CD4-positive, alpha-beta T cell treated with Interleukin-12 subunit alpha and Interleukin-12 subunit beta, for 1 hour (primary cell): ENCODE measurements at regions not wholly inside any gene's neighbourhood (a gene's known extent, or its start where the extent isn't known, plus 50 kb on each side); places are given as distances from the start of the nearest gene placed in this dataset.
"Not testable (repeated sequence)": the region's sequence is repeated elsewhere in the genome, so short reads cannot be mapped to it uniquely, and the experiment has no call there.

Experiments
- DNase-seq: peaks from one replicate; pipeline ENCODE4 v3.0.0-alpha.2; 2020

- DNase-seq, result no peak
Observed at GRCh38 chr11:38700111-38700510, 2102.1 kb upstream of the RAG2 start.

GRCh38 chr11:38693306-38693705 lies 2095.3 kb upstream of the RAG2 start:
- DNase-seq, result no peak

GRCh38 chr11:38690211-38690610 lies 2092.2 kb upstream of the RAG2 start:
- DNase-seq, result not testable (repeated sequence)

- DNase-seq, result no peak
Observed at GRCh38 chr11:38687008-38687407, 2089.0 kb upstream of the RAG2 start.

GRCh38 chr11:38683484-38683883 lies 2085.4 kb upstream of the RAG2 start:
- no peak for DNase-seq

GRCh38 chr11:38680746-38681145 lies 2082.7 kb upstream of the RAG2 start:
- no peak for DNase-seq

- DNase-seq, result no peak
Observed at GRCh38 chr11:38680166-38680565, 2082.1 kb upstream of the RAG2 start.

GRCh38 chr11:38672445-38672844 lies 2074.4 kb upstream of the RAG2 start:
- DNase-seq, result no peak

- no peak for DNase-seq
Observed at GRCh38 chr11:38667359-38667758, 2069.3 kb upstream of the RAG2 start.

GRCh38 chr11:38648604-38649003 lies 2050.6 kb upstream of the RAG2 start:
- DNase-seq, result no peak

- DNase-seq, result no peak
Observed at GRCh38 chr11:38646382-38646781, 2048.3 kb upstream of the RAG2 start.

- DNase-seq, result no peak
Observed at GRCh38 chr11:38640854-38641253, 2042.8 kb upstream of the RAG2 start.

- no peak for DNase-seq
Observed at GRCh38 chr11:38612701-38613100, 2014.7 kb upstream of the RAG2 start.

GRCh38 chr11:38601371-38601770 lies 2003.3 kb upstream of the RAG2 start:
- not testable (repeated sequence) for DNase-seq

- no peak for DNase-seq
Observed at GRCh38 chr11:38598418-38598817, 2000.4 kb upstream of the RAG2 start.

- not testable (repeated sequence) for DNase-seq
Observed at GRCh38 chr11:38595359-38596016, 1997.5 kb upstream of the RAG2 start.

GRCh38 chr11:38594895-38595294 lies 1996.9 kb upstream of the RAG2 start:
- no peak for DNase-seq

- DNase-seq, result no peak
Observed at GRCh38 chr11:38593649-38594048, 1995.6 kb upstream of the RAG2 start.

GRCh38 chr11:38582756-38583155 lies 1984.7 kb upstream of the RAG2 start:
- no peak for DNase-seq

- DNase-seq, result no peak
Observed at GRCh38 chr11:38582151-38582550, 1984.1 kb upstream of the RAG2 start.

- DNase-seq, result no peak
Observed at GRCh38 chr11:38577769-38578168, 1979.7 kb upstream of the RAG2 start.

GRCh38 chr11:38562562-38562961 lies 1964.5 kb upstream of the RAG2 start:
- no peak for DNase-seq

GRCh38 chr11:38553148-38553547 lies 1955.1 kb upstream of the RAG2 start:
- DNase-seq, result no peak

- DNase-seq, result no peak
Observed at GRCh38 chr11:38547462-38547861, 1949.4 kb upstream of the RAG2 start.

- no peak for DNase-seq
Observed at GRCh38 chr11:38543986-38544385, 1946.0 kb upstream of the RAG2 start.
